ENCODE measurements at regions not wholly inside any gene's neighbourhood (a gene's known extent, or its start where the extent isn't known, plus 50 kb on each side); places are given as distances from the start of the nearest gene placed in this dataset.

DNA sequence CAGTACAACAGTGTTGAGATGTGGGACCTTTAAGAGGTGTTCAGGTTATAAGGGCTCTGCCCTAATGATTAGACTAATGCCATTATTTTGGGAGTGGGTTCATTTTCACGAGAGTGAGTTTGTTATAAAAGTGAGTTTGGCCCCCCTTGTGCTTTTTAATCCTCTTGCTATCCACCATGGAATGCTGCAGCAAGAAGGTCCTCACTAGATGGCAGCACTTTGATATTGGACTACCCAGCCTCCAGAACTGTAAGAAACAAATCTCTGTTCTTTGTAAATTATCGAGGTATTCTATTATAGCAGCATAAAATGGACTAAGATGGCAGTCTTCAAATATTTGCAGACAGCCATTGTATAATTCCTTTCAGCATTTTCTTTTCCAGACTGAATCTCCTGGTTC is 212.4 kb downstream of the LRRC70 start:
- TF ChIP-seq, protein P1, sequence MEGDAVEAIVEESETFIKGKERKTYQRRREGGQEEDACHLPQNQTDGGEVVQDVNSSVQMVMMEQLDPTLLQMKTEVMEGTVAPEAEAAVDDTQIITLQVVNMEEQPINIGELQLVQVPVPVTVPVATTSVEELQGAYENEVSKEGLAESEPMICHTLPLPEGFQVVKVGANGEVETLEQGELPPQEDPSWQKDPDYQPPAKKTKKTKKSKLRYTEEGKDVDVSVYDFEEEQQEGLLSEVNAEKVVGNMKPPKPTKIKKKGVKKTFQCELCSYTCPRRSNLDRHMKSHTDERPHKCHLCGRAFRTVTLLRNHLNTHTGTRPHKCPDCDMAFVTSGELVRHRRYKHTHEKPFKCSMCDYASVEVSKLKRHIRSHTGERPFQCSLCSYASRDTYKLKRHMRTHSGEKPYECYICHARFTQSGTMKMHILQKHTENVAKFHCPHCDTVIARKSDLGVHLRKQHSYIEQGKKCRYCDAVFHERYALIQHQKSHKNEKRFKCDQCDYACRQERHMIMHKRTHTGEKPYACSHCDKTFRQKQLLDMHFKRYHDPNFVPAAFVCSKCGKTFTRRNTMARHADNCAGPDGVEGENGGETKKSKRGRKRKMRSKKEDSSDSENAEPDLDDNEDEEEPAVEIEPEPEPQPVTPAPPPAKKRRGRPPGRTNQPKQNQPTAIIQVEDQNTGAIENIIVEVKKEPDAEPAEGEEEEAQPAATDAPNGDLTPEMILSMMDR (IDR thresholded peaks at IDR 0.05): no peak
- TF ChIP-seq POLR2A (IDR thresholded peaks at IDR 0.05): no peak

All from Peyer's patch (tissue), 4 donors.